Thoracic aorta (tissue), 2 donors: ENCODE measurements at regions not wholly inside any gene's neighbourhood (a gene's known extent, or its start where the extent isn't known, plus 50 kb on each side); places are given as distances from the start of the nearest gene placed in this dataset.

Experiments
- ATAC-seq: fragments of 150-250 bp; one replicate; pipeline ENCODE4 v1.8.0; 2017; ENCODE audit warnings: low read depth; ENCODE audit not compliant: insufficient number of reproducible peaks, low FRiP score
- DNase-seq: peaks from one replicate; pipeline ENCODE4 v3.0.0-alpha.2; 2020; ENCODE audit warnings: low spot score
- H3K27ac ChIP-seq, 2 donors: fragments of 200-600 bp; sonication (generic); 1 replicate in 1 of 2; 2 replicates in 1 of 2; pipeline ENCODE4 v1.5.1; 2016; ENCODE audit warnings: mild to moderate bottlenecking in 2 of 2, moderate library complexity in 2 of 2
- H3K27me3 ChIP-seq: fragments of 200-600 bp; sonication (generic); replicated peaks from 2 replicates; pipeline ENCODE4 v1.6.0; 2016; ENCODE audit warnings: mild to moderate bottlenecking; ENCODE audit not compliant: insufficient read depth
- H3K36me3 ChIP-seq: fragments of 200-600 bp; sonication (generic); one replicate; pipeline ENCODE4 v1.5.1; 2016
- H3K4me1 ChIP-seq, 2 donors: fragments of 200-600 bp; sonication (generic); 1 replicate in 1 of 2; 2 replicates in 1 of 2; pipeline versions ENCODE4 v1.5.1 to v1.6.0; 2016; ENCODE audit warnings: low read depth in 2 of 2, mild to moderate bottlenecking in 1 of 2; ENCODE audit not compliant: control insufficient read depth in 1 of 2
- H3K4me3 ChIP-seq: fragments of 200-600 bp; sonication (generic); 2 replicates; pipeline ENCODE4 v1.5.1; 2016; ENCODE audit warnings: mild to moderate bottlenecking
- H3K9me3 ChIP-seq: fragments of 200-600 bp; sonication (generic); 2 replicates; pipeline ENCODE4 v1.5.1; 2016
- CTCF ChIP-seq: fragments of 200-600 bp; sonication (generic); IDR thresholded peaks from one replicate; pipeline ENCODE4 v1.5.1; 2019; ENCODE audit warnings: antibody characterized with exemption

DNA sequence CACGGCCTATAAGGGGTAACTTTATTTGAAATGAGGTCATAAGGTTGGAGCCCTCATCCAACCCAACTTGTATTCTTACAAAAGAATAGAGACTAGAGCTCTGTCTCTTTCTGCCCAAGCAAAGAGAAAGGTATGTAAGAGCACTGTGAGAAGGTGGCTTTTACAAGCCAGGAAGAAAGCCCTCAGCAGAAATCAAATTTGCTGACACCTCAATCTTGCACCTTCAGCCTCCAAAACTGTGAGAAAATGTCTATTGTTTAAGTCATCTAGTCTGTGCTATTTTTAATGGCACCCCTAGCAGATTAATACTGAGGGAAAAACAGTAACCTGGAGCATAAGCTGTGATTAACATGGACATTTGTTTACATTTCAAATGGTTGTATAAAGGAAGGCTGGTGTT lies 860.7 kb downstream of the PCDH7 start:
- Histone ChIP-seq H3K9me3 (no peaks in the 10 kb centered on the region), H3K4me1 (no peaks in the 10 kb centered on the region), H3K36me3 (no peaks in the 10 kb centered on the region), H3K27me3 (no peaks in the 10 kb centered on the region), H3K4me3 (no peak overlapping the region), H3K27ac (no peak overlapping the region)
- no peak for DNase-seq
- no peak for TF ChIP-seq CTCF
- no peak for ATAC-seq

DNA sequence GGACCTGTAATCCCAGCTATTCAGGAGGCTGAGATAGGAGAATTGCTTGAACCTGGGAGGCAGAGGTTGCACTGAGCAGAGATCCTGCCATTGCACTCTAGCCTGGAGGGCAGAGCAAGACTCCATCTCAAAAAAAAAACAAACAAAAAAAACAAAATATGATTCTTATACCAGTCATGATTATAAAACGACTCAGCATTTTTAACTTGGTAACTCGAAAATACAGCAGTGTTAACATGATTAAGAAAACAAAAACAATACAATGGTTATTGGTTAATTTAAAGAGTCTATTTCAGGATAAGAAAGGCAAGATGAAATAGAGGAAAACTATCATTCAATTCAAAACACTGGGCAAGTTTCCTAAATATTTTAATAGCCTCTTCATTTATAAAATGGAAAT lies 865.3 kb downstream of the PCDH7 start:
- H3K4me1 ChIP-seq, result no peaks in the 10 kb centered on the region
- H3K27ac ChIP-seq, result no peak overlapping the region
- H3K9me3 ChIP-seq, result no peaks in the 10 kb centered on the region
- DNase-seq, result no peak
- no peaks in the 10 kb centered on the region for H3K36me3 ChIP-seq
- no peak for ATAC-seq
- no peak for TF ChIP-seq CTCF
- no peaks in the 10 kb centered on the region for H3K27me3 ChIP-seq
- no peak overlapping the region for H3K4me3 ChIP-seq

GRCh38 chr4:31592293-31592692 lies 872.1 kb downstream of the PCDH7 start:
- no peak for TF ChIP-seq CTCF
- Histone ChIP-seq H3K27me3 (no peaks in the 10 kb centered on the region), H3K4me1 (no peaks in the 10 kb centered on the region), H3K4me3 (no peak overlapping the region), H3K27ac (no peak overlapping the region), H3K9me3 (no peaks in the 10 kb centered on the region), H3K36me3 (no peaks in the 10 kb centered on the region)
- DNase-seq (no peak), ATAC-seq (no peak)

- H3K4me3 ChIP-seq, result no peak overlapping the region
- ATAC-seq, result no peak
Measured at GRCh38 chr4:31595496-31595895, 875.3 kb downstream of the PCDH7 start.

GRCh38 chr4:31598639-31599038 lies 878.5 kb downstream of the PCDH7 start:
- TF ChIP-seq CTCF, result no peak
- no peak overlapping the region for H3K4me3 ChIP-seq
- no peak overlapping the region for H3K27ac ChIP-seq
- ATAC-seq (no peak), DNase-seq (no peak)
- H3K4me1 ChIP-seq, result no peaks in the 10 kb centered on the region
- H3K36me3 ChIP-seq, result no peaks in the 10 kb centered on the region
- H3K27me3 ChIP-seq, result no peaks in the 10 kb centered on the region
- H3K9me3 ChIP-seq, result no peaks in the 10 kb centered on the region

More at GRCh38 chr4:31595496-31595895, 875.3 kb downstream of the PCDH7 start:
- no peaks in the 10 kb centered on the region for H3K9me3 ChIP-seq
- DNase-seq, result no peak
- TF ChIP-seq CTCF, result no peak
- no peaks in the 10 kb centered on the region for H3K4me1 ChIP-seq
- H3K36me3 ChIP-seq, result no peaks in the 10 kb centered on the region
- H3K27me3 ChIP-seq, result no peaks in the 10 kb centered on the region
- H3K27ac ChIP-seq, result no peak overlapping the region
